ENCODE measurements at regions not wholly inside any gene's neighbourhood (a gene's known extent, or its start where the extent isn't known, plus 50 kb on each side); places are given as distances from the start of the nearest gene placed in this dataset.
"Not testable (repeated sequence)": the region's sequence is repeated elsewhere in the genome, so short reads cannot be mapped to it uniquely, and the experiment has no call there.

DNA sequence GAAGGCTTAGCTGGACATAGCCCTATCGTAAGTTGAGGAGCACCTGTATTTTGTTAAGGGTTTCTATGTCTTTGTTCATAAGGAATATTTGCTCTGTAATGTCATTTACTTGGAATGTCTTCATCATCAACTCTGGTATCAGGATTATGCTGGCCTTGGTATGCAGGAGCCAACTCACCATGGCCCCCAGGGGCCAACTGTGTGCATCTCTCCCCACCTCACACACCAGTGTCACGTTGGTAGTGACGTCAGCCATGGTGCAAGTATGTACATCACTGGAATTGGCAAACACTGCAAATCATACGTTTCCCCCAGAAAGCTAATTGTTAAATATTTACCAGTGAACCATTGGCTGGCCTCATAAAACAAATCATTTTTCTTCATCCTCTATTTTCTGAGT, 70.8 kb downstream of the YTHDF1 start:
- H3K4me3 ChIP-seq (ENCODE audit: low read length): no peak overlapping the region
- H3K4me2 ChIP-seq (ENCODE audit: low read length): no peak overlapping the region
- H3K36me3 ChIP-seq (ENCODE audit: insufficient read depth, low read length): no peaks in the 10 kb centered on the region
- no peak overlapping the region for H3K9ac ChIP-seq (ENCODE audit: low read depth, low read length)
- H3K27me3 ChIP-seq (ENCODE audit: control insufficient read depth, insufficient read depth, low read length): peaks cover 41% of the 10 kb centered on the region
- H3K9me3 ChIP-seq (replicated peaks; ENCODE audit: low read length): peaks cover 10% of the 10 kb centered on the region
- H3K4me1 ChIP-seq (ENCODE audit: control insufficient read depth, insufficient read depth, low read length): no peaks in the 10 kb centered on the region

GRCh38 chr20:63142933-63143332, 73.0 kb downstream of the YTHDF1 start:
- Histone ChIP-seq H3K4me1 (ENCODE audit: control insufficient read depth, insufficient read depth, low read length) (no peaks in the 10 kb centered on the region), H3K9ac (ENCODE audit: low read depth, low read length) (no peak overlapping the region), H3K27me3 (ENCODE audit: control insufficient read depth, insufficient read depth, low read length) (peaks cover 60% of the 10 kb centered on the region), H3K4me3 (ENCODE audit: low read length) (no peak overlapping the region), H3K9me3 (replicated peaks; ENCODE audit: low read length) (peaks cover 4% of the 10 kb centered on the region), H3K4me2 (ENCODE audit: low read length) (no peak overlapping the region), H3K36me3 (ENCODE audit: insufficient read depth, low read length) (no peaks in the 10 kb centered on the region)

DNA sequence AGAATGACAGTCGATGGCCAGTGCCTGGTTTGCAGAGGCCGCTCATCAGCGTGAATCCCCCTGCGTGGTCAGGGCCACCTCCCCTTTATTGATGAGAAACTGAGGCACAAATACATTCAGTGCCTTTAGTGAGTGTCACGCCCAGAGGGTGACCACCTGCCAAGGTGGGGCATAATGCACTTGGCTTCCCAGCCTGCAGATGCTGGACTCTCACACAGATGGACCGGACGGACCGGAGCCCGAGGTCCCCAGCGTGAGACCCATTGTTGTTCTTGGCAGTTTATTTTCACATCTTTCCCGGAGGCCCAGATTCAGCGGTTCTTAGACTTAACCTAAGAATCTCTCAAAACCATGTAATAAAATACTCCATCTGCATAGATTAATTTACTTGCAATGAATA, 74.4 kb downstream of the YTHDF1 start:
- Histone ChIP-seq H3K4me3 (ENCODE audit: low read length) (no peak overlapping the region), H3K4me1 (ENCODE audit: control insufficient read depth, insufficient read depth, low read length) (no peaks in the 10 kb centered on the region), H3K36me3 (ENCODE audit: insufficient read depth, low read length) (no peaks in the 10 kb centered on the region), H3K9ac (ENCODE audit: low read depth, low read length) (no peak overlapping the region), H3K9me3 (replicated peaks; ENCODE audit: low read length) (no peaks in the 10 kb centered on the region), H3K4me2 (ENCODE audit: low read length) (no peak overlapping the region), H3K27me3 (ENCODE audit: control insufficient read depth, insufficient read depth, low read length) (peaks cover 66% of the 10 kb centered on the region)

DNA sequence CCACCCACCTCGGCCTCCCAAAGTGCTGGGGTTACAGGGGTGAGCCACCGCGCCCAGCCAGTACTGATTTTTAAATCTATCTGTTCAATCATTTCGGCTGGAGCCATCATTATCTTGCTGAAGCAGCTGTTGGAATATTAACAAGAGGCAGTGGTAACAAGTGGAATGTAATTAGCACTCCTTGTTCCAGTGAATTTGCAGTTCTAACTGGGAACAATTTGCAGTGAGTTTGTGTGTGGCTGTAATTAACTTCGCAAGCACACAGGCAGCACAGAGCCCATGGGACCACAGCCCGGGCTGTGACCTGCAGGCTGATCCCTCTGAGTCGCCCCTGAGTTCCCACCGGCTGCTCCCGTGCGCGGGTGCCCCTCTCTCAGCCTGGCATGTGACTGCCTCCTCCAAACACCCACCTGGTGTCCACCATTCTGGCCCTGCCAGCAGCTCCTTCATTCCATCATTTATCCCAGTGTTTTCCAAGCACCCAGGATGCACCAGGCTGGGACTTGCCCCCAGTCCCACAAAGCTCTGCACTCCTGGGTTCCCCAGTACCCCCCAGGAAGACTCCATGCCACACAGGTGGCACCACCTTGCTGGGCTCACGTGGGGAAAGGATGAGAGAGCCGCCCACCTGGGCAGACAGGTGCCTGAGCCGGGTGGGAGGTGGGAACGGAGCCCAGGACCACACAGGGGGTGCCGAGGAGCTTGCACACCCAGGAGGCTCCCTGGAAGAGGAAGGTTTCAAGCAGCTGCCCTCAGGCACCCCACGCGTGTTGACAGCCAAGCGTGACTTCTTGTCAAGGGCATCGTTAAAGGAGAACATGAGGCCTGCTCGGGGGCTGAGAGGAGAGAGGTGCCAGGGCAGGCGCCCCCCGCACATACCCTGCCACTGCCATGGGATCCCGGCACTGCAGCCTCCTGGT, 75.2 kb downstream of the YTHDF1 start:
- Histone ChIP-seq H3K4me3 (ENCODE audit: low read length) (no peak overlapping the region), H3K36me3 (ENCODE audit: insufficient read depth, low read length) (no peaks in the 10 kb centered on the region), H3K9ac (ENCODE audit: low read depth, low read length) (no peak overlapping the region), H3K4me2 (ENCODE audit: low read length) (no peak overlapping the region), H3K4me1 (ENCODE audit: control insufficient read depth, insufficient read depth, low read length) (no peaks in the 10 kb centered on the region), H3K27me3 (ENCODE audit: control insufficient read depth, insufficient read depth, low read length) (peaks cover 62% of the 10 kb centered on the region), H3K9me3 (replicated peaks; ENCODE audit: low read length) (no peaks in the 10 kb centered on the region)

- Histone ChIP-seq H3K4me2 (ENCODE audit: low read length) (no peak overlapping the region), H3K9ac (ENCODE audit: low read depth, low read length) (no peak overlapping the region), H3K9me3 (replicated peaks; ENCODE audit: low read length) (no peaks in the 10 kb centered on the region), H3K27me3 (ENCODE audit: control insufficient read depth, insufficient read depth, low read length) (peaks cover 53% of the 10 kb centered on the region), H3K4me3 (ENCODE audit: low read length) (no peak overlapping the region), H3K4me1 (ENCODE audit: control insufficient read depth, insufficient read depth, low read length) (no peaks in the 10 kb centered on the region), H3K36me3 (ENCODE audit: insufficient read depth, low read length) (no peaks in the 10 kb centered on the region)
These were observed 76.1 kb downstream of the YTHDF1 start for GRCh38 chr20:63139837-63140236.

GRCh38 chr20:63139356-63139755, 76.6 kb downstream of the YTHDF1 start:
- Histone ChIP-seq H3K36me3 (ENCODE audit: insufficient read depth, low read length) (no peaks in the 10 kb centered on the region), H3K9ac (ENCODE audit: low read depth, low read length) (no peak overlapping the region), H3K4me3 (ENCODE audit: low read length) (no peak overlapping the region), H3K4me2 (ENCODE audit: low read length) (no peak overlapping the region), H3K4me1 (ENCODE audit: control insufficient read depth, insufficient read depth, low read length) (no peaks in the 10 kb centered on the region), H3K9me3 (replicated peaks; ENCODE audit: low read length) (no peaks in the 10 kb centered on the region), H3K27me3 (ENCODE audit: control insufficient read depth, insufficient read depth, low read length) (peaks cover 49% of the 10 kb centered on the region)

DNA sequence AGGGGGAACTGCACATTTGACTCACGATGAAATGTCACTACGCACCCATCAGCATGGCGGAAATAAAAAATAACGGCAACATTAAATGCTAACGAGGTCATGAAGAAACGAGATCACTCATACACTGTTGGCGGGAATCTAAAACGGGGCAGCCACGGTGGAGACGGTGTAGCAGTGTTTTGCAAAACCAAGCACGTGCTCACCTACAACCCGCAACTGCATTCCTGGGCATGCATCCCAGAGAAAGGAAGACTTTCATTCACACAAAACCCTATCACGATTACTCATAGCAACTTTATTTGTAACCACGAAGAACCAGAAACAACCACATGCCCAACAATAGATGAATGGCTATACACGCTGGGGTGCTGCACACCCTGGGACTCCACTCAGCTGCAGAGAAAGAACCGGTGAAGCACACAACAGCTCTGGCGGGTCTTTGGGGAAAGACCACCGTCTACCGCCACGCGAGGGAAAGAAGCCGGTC, 77.0 kb downstream of the YTHDF1 start:
- no peaks in the 10 kb centered on the region for H3K4me1 ChIP-seq (ENCODE audit: control insufficient read depth, insufficient read depth, low read length)
- peaks cover 44% of the 10 kb centered on the region for H3K27me3 ChIP-seq (ENCODE audit: control insufficient read depth, insufficient read depth, low read length)
- no peaks in the 10 kb centered on the region for H3K9me3 ChIP-seq (replicated peaks; ENCODE audit: low read length)
- no peaks in the 10 kb centered on the region for H3K36me3 ChIP-seq (ENCODE audit: insufficient read depth, low read length)
- H3K4me2 ChIP-seq (ENCODE audit: low read length): no peak overlapping the region
- no peak overlapping the region for H3K4me3 ChIP-seq (ENCODE audit: low read length)
- H3K9ac ChIP-seq (ENCODE audit: low read depth, low read length): no peak overlapping the region

DNA sequence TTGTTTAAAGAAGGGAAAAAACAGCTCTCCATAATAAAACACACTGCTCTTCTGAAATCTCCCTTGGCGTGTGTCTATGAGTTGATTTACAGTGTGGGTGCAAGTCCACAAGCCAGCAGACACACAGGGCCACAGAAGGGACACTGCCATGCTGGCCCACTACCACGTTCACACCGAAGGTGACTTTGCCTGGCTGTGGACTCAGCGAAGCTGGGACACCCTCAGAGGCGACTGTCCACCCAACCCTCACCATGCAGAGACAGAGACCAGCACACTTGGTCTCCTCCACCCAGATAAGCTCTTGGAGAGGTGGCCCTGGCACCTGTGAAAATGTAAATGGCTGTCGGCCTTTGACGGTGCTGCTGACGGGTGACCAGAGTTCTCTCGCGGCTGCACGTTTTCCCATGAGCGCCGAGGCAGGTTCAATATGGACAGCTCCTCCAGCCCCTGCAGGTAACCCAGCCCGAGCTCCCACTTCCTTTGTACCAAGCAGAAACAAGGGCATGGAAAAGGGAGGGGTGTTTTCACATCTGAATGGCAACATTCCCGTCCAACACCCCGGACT, 78.0 kb downstream of the YTHDF1 start:
- no peak overlapping the region for H3K9ac ChIP-seq (ENCODE audit: low read depth, low read length)
- peaks cover 38% of the 10 kb centered on the region for H3K27me3 ChIP-seq (ENCODE audit: control insufficient read depth, insufficient read depth, low read length)
- no peaks in the 10 kb centered on the region for H3K9me3 ChIP-seq (replicated peaks; ENCODE audit: low read length)
- no peaks in the 10 kb centered on the region for H3K36me3 ChIP-seq (ENCODE audit: insufficient read depth, low read length)
- no peak overlapping the region for H3K4me3 ChIP-seq (ENCODE audit: low read length)
- no peaks in the 10 kb centered on the region for H3K4me1 ChIP-seq (ENCODE audit: control insufficient read depth, insufficient read depth, low read length)
- H3K4me2 ChIP-seq (ENCODE audit: low read length): no peak overlapping the region

- no peak overlapping the region for H3K9ac ChIP-seq (ENCODE audit: low read depth, low read length)
- no peaks in the 10 kb centered on the region for H3K36me3 ChIP-seq (ENCODE audit: insufficient read depth, low read length)
- no peak overlapping the region for H3K4me3 ChIP-seq (ENCODE audit: low read length)
- no peak overlapping the region for H3K4me2 ChIP-seq (ENCODE audit: low read length)
- peaks cover 45% of the 10 kb centered on the region for H3K27me3 ChIP-seq (ENCODE audit: control insufficient read depth, insufficient read depth, low read length)
- no peaks in the 10 kb centered on the region for H3K4me1 ChIP-seq (ENCODE audit: control insufficient read depth, insufficient read depth, low read length)
- no peaks in the 10 kb centered on the region for H3K9me3 ChIP-seq (replicated peaks; ENCODE audit: low read length)
These were observed 79.6 kb downstream of the YTHDF1 start for GRCh38 chr20:63136296-63136695.

GRCh38 chr20:63135411-63135810, 80.5 kb downstream of the YTHDF1 start:
- Histone ChIP-seq H3K4me3 (ENCODE audit: low read length) (no peak overlapping the region), H3K9ac (ENCODE audit: low read depth, low read length) (no peak overlapping the region), H3K27me3 (ENCODE audit: control insufficient read depth, insufficient read depth, low read length) (peaks cover 54% of the 10 kb centered on the region), H3K36me3 (ENCODE audit: insufficient read depth, low read length) (no peaks in the 10 kb centered on the region), H3K9me3 (replicated peaks; ENCODE audit: low read length) (no peaks in the 10 kb centered on the region), H3K4me1 (ENCODE audit: control insufficient read depth, insufficient read depth, low read length) (no peaks in the 10 kb centered on the region), H3K4me2 (ENCODE audit: low read length) (no peak overlapping the region)

GRCh38 chr20:63134711-63135361, 81.1 kb downstream of the YTHDF1 start:
- H3K4me1 ChIP-seq (ENCODE audit: control insufficient read depth, insufficient read depth, low read length); H3K36me3 ChIP-seq (ENCODE audit: insufficient read depth, low read length); H3K9me3 ChIP-seq (replicated peaks; ENCODE audit: low read length); H3K4me3 ChIP-seq (ENCODE audit: low read length); H3K4me2 ChIP-seq (ENCODE audit: low read length); H3K9ac ChIP-seq (ENCODE audit: low read depth, low read length): not testable (repeated sequence)
- H3K27me3 ChIP-seq (ENCODE audit: control insufficient read depth, insufficient read depth, low read length): peaks cover 55% of the 10 kb centered on the region

Data from skeletal muscle satellite cell (primary cell).